ENCODE measurements at regions not wholly inside any gene's neighbourhood (a gene's known extent, or its start where the extent isn't known, plus 50 kb on each side); places are given as distances from the start of the nearest gene placed in this dataset.
"Not testable (repeated sequence)": the region's sequence is repeated elsewhere in the genome, so short reads cannot be mapped to it uniquely, and the experiment has no call there.

GRCh38 chr13:54599413-54599812, 1570.8 kb downstream of the OLFM4 start:
- DNase-seq, result no peak

GRCh38 chr13:54606944-54607343, 1578.3 kb downstream of the OLFM4 start:
- no peak for DNase-seq

GRCh38 chr13:54607421-54607820, 1578.8 kb downstream of the OLFM4 start:
- DNase-seq, result no peak

GRCh38 chr13:54611390-54611789, 1582.8 kb downstream of the OLFM4 start:
- DNase-seq, result no peak

GRCh38 chr13:54614726-54615125, 1586.1 kb downstream of the OLFM4 start:
- no peak for DNase-seq

- not testable (repeated sequence) for DNase-seq
Observed at GRCh38 chr13:54626504-54626903, 1597.9 kb downstream of the OLFM4 start.

GRCh38 chr13:54627646-54628372, 1599.2 kb downstream of the OLFM4 start:
- DNase-seq, result no peak

GRCh38 chr13:54628383-54628782, 1599.8 kb downstream of the OLFM4 start:
- no peak for DNase-seq

- no peak for DNase-seq
Observed at GRCh38 chr13:54633456-54633855, 1604.8 kb downstream of the OLFM4 start.

- no peak for DNase-seq
Observed at GRCh38 chr13:54636231-54636630, 1607.6 kb downstream of the OLFM4 start.

GRCh38 chr13:54637366-54637765, 1608.8 kb downstream of the OLFM4 start:
- no peak for DNase-seq

GRCh38 chr13:54640719-54641118, 1612.1 kb downstream of the OLFM4 start:
- DNase-seq, result no peak

GRCh38 chr13:54643863-54644262, 1615.2 kb downstream of the OLFM4 start:
- DNase-seq, result no peak

- DNase-seq, result no peak
Observed at GRCh38 chr13:54647275-54647674, 1618.7 kb downstream of the OLFM4 start.

- DNase-seq, result no peak
Observed at GRCh38 chr13:54657588-54657987, 1629.0 kb downstream of the OLFM4 start.

GRCh38 chr13:54658771-54659170, 1630.2 kb downstream of the OLFM4 start:
- no peak for DNase-seq

- no peak for DNase-seq
Observed at GRCh38 chr13:54660277-54660676, 1631.7 kb downstream of the OLFM4 start.

GRCh38 chr13:54676526-54677113, 1648.0 kb downstream of the OLFM4 start:
- no peak for DNase-seq

GRCh38 chr13:54682184-54682583, 1653.6 kb downstream of the OLFM4 start:
- DNase-seq, result no peak

- DNase-seq, result no peak
Observed at GRCh38 chr13:54687173-54687572, 1658.6 kb downstream of the OLFM4 start.

GRCh38 chr13:54699831-54700230, 1671.2 kb downstream of the OLFM4 start:
- DNase-seq, result no peak

GRCh38 chr13:54705738-54706137, 1677.1 kb downstream of the OLFM4 start:
- no peak for DNase-seq

GRCh38 chr13:54706336-54706735, 1677.7 kb downstream of the OLFM4 start:
- no peak for DNase-seq

- DNase-seq, result no peak
Observed at GRCh38 chr13:54709546-54709945, 1680.9 kb downstream of the OLFM4 start.

- DNase-seq, result no peak
Observed at GRCh38 chr13:54733639-54734038, 1705.0 kb downstream of the OLFM4 start.

All from NCI-H2107 (cell line).